ENCODE measurements at regions not wholly inside any gene's neighbourhood (a gene's known extent, or its start where the extent isn't known, plus 50 kb on each side); places are given as distances from the start of the nearest gene placed in this dataset.
A peak's percentile ranks its signal among the peaks of the same experiment; 100 is the strongest.
"Not testable (repeated sequence)": the region's sequence is repeated elsewhere in the genome, so short reads cannot be mapped to it uniquely, and the experiment has no call there.

DNA sequence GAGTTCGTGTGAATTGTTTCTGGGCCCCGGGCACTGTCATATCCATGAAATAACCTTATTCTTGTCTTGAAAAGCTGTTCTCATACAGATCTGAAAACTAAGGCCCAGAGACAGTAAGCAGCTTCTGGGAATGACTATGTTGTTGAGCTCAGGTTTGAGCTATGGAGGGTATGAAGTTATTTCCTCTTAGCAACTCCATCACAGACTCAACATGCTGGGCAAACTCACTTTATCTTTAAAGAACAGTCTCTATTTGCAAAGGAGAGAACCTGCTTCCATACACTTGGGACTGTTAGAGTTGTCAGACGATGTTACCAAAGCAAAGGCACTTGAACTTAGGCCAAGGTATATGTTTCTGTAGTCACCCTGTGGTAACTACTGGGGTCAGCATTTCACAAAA is 90.0 kb downstream of the GPR88 start:
- DNase-seq (ENCODE audit: insufficient read length, low spot score) (no peak), FAIRE-seq (no peak)

DNA sequence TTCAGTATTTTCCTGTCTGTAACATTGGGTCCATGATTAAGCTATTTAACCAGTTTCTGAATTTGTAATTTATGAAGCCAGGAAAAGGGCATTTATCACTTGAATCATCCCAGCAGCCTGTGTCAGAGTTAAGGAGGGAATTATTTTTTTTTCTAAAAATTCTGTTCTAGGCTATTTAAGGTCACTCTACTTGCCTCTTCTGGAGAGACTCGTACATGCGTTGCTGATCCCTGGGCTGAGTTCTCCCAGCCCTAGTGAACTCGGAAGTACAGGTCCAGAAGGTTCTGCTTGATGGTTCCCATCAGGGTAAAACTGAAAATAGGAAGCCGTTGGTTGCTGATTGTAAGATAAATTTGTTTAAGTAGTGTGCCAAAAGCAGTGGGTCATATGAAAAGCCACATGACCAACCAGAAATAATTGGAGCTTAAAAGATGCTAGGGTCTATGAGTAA is 90.7 kb downstream of the GPR88 start:
- no peak for DNase-seq (ENCODE audit: insufficient read length, low spot score)

DNA sequence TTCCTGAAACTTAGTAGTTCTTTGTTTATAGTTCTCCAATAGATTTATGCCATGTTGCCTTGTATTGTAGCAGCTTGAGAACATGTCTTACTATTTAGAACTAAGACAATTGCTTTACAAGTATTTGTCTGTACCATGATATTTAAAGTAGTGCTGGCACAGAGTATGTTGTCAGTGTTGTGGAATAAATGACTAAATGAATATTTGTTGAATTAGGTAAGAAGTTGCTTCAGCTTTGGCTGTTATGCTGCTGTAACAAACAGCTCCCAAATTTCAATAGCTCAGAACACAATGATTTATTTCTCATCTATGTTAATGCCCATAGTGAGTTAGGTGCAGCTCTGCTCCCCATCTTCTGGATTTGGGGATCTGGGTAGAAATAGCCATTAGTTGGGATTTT is 90.2 kb upstream of the VCAM1 start:
- FAIRE-seq: no peak

More for the DNA sequence above, 90.7 kb downstream of the GPR88 start:
- FAIRE-seq: no peak

DNA sequence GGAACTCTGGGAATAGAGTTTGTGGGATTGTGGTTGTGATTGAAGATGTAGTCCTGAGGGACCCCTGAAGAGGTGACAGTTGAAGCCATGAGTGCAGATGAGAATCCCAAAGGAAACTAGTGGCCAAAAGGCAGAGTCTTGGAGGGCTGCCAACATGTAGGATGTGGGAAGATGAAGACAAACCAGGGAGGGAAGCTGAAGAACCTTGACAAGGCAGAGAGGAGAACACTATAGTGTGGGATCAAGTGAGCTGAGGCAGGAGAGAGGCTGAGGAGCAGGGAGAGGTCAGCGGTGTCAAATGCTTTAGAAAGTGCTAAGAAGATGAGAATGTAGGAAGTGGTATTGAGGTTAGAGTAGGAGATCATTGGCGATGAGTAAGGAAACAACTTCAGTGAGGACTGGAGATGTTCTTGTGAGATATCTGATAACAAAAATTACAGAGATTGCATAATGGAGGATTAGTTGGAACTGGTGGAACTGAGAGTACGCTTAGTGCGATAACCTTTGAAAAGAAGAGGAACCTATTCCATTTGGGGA is 88.5 kb upstream of the VCAM1 start:
- peak; percentile 41 for DNase-seq (ENCODE audit: insufficient read length, low spot score)
- no peak for FAIRE-seq

More for the DNA sequence above, 90.2 kb upstream of the VCAM1 start:
- DNase-seq (ENCODE audit: insufficient read length, low spot score): no peak

DNA sequence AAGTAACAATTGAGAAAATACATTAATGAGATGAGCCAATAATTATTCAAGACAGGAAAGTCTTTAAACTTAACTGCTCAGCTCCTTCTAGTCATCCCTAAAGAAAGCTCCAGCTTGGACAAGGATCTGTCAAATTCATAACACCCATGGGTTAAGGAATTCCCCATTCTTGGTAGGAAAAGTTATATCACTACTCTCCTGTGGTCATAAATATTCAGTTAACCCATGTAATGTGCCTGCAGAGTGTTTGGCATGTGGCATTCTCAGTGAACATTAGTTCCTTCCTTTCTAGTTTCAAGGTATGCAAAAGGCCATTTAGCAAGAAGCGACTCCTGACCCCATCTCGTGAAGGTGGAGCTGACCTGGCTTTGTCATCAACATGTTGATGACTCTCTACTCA is 76.7 kb upstream of the VCAM1 start:
- no peak for DNase-seq (ENCODE audit: insufficient read length, low spot score)
- FAIRE-seq: no peak

DNA sequence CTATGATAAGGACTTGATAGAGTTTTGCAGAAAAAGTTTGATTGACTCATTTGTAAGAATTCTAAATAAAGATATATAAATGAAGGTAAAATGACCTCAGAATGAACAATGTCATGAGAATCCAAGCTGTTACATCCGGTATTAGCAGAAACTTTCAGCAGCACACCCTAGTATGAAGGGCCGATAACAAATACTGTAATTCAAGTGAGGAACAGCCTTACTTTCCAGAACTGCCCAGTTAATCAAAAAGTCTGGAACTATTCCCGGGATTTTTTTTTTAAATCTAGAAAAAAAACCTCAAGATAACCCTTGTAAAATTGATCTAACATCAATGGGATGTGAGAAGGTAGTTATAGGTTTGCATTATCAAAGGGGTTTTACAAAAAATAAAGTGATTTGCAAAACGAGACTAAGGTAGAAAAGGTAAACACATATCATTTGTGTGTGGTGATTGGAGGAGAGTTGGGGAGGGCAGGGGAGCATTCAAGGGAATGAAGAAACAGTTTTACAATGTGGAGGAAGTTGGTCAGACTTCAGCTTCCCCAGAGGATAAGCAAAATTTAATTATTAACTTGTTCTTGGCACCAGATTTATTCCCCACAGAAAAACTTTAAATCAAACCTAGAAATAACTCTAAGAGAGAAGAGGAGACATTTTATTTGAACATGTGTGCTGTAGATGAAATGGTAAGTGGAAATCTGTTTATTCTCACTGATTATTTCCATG is 75.9 kb upstream of the VCAM1 start:
- FAIRE-seq (no peak), DNase-seq (ENCODE audit: insufficient read length, low spot score) (no peak)

DNA sequence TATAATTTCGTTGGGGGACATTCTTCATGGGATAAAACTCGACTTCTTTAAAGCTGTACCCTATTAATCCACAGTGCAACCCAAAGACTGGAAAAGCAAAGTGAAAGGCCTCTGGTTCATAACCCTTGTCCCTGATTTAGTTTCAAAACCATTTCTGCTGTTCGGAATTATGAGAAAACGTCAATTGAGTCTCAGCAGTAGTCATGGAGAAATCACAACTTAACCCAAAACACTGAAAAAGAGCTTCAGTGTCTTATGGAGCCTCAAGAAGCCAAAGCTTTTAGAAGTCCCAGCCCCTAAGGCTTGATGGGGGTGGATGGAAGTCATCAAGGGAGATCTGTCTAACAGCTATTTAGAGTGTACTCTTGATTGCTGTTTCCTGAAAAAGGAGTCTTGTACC is 73.5 kb upstream of the VCAM1 start:
- DNase-seq (ENCODE audit: insufficient read length, low spot score) (no peak), FAIRE-seq (no peak)

DNA sequence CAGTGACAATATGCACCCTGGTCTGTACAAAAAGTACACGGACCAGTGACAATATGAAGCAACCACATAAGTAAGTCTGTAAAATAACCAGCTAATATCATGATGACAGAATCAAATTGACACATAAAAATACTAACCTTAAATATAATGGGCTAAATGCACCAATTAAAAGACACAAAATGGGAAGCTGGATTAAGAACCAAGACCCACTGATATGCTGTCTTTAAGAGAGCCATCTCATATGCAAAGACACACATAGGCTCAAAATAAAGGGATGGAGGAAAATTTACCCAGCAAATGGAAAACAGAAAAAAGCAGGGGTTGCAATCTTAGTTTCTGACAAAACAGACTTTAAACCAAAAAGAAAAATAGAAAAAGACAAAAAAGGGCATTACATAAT is 70.4 kb upstream of the VCAM1 start:
- no peak for FAIRE-seq
- no peak for DNase-seq (ENCODE audit: insufficient read length, low spot score)

DNA sequence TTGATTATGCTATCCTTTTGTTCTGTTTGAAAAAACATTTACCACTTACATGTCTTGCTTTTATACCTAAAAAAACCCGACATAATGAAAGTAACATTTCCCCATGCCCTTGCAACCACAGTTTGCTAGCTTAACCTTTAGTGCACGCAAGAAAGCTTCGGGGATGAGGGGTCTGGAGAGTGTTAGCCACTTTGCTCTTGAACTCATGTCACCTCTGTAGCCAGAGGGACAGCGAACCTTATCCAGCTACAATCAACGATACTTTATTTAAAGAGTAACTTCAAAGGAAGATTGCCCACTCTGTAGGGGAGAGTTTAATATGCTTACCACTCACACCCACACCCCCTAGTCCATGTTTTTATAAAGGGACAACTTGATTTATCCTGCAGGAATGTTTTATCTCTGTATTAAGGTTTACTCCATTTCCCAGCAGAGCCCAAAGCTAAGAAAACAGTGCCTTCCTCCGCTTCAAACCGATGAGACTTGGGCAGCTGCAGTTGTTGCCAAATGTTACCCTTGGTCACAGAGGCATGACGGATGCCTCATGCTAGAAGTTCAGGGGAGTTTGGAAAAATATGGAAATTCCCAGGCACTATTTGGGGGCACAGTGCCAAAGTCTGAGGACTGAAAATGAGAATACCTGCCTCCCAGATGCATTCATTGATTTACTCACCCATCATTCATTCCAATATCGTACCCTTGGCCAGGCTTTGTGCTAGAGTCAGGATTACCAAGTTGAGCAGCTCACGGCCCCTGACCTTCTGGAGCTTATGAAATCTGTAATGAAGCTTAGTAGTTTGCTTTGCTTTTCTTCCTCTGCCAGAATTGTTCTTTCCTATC is 61.4 kb upstream of the VCAM1 start:
- FAIRE-seq: no peak
- no peak for DNase-seq (ENCODE audit: insufficient read length, low spot score)

DNA sequence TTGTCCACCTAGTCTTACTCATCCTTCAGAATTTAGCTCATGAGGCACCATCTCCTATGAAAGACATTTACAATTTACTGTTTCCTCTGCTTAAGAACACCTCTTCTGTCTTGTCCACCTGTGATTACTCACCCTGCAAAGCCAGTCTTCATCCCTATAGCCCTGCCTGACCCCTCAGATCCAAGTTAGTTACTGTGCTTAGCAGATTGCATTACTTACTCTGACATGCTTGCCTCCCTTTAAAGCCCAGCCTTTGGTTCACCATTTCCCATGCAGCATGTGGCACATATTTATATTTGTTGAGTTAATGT is 60.9 kb upstream of the VCAM1 start:
- no peak for DNase-seq (ENCODE audit: insufficient read length, low spot score)
- FAIRE-seq: no peak

DNA sequence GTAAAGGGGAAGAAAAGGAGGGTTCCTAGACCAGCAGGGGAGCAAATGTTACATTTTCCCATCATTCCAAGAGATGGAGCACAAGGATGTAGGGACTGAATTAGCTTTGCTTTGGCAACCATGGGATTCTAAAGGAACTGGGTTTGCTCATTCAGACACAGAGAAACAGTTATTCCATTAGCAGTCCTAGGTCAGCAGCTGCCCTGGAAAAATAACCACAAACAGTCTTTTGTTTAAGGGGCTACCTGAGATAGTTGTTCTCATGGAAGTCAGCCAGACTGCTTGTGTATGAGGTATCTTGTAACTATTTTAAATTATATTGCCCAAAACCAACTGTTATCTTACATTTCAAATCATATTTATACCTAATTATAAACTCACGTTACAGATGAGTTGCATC is 58.4 kb upstream of the VCAM1 start:
- FAIRE-seq (no peak), DNase-seq (ENCODE audit: insufficient read length, low spot score) (no peak)

DNA sequence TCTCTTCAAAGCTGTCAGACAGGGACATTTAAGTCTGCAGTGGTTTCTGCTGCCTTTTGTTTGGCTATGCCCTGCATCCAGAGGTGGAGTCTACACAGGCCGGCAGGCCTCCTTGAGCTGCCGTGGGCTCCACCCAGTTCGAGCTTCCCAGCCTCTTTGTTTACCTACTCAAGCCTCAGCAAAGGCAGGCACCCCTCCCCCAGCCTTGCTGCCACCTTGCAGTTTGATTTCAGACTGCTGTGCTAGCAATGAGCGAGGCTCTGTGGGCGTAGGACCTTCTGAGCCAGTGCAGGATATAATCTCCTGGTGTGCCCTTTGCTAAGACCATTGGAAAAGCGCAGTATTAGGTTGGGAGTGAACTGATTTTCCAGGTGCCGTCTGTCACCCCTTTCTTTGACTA is 51.0 kb upstream of the VCAM1 start:
- DNase-seq (ENCODE audit: insufficient read length, low spot score); FAIRE-seq: not testable (repeated sequence)

All from HTR-8/SVneo (cell line).